SK-N-SH (cell line): ENCODE measurements at regions not wholly inside any gene's neighbourhood (a gene's known extent, or its start where the extent isn't known, plus 50 kb on each side); places are given as distances from the start of the nearest gene placed in this dataset.

Experiments used
- CTCF ChIA-PET: fragments of 300-600, 350-600 bp; formaldehyde crosslinking; extraction: SDS; loops from one replicate; lab custom pipeline; 2021; lab: Yijun Ruan, JAX
- POLR2A ChIA-PET: fragments of 350-600 bp; sonication (Branson Sonifier 250); formaldehyde crosslinking; extraction: SDS; loops from one replicate; lab custom pipeline; 2020; ENCODE audit warnings: antibody characterized with exemption, inconsistent platforms; lab: Yijun Ruan, JAX
- DNase-seq: peaks from one replicate; pipeline ENCODE4 v3.0.0; 2012
- H2AFZ ChIP-seq: fragments of 200-600 bp; sonication (generic); 2 replicates; pipeline ENCODE4 v1.8.1; 2016; ENCODE audit warnings: antibody characterized with exemption, mild to moderate bottlenecking, low read depth
- H3F3A ChIP-seq: fragments of 200-600 bp; sonication (generic); replicated peaks from 2 replicates; pipeline ENCODE3; 2016; ENCODE audit warnings: antibody characterized with exemption, mild to moderate bottlenecking; ENCODE audit not compliant: insufficient read depth
- H3K27ac ChIP-seq, 2 experiments: fragments of 200-500 bp in 1 of 2; fragments of 200-600 bp in 1 of 2; sonication (Bioruptor generic) in 1 of 2; sonication (generic), shearing (Covaris generic) in 1 of 2; 2 replicates each; pipeline versions ENCODE4 v1.5.1 to v1.6.1; 2014 to 2016; ENCODE audit warnings: low read depth in 2 of 2, inconsistent platforms in 1 of 2, low read length in 1 of 2, mild to moderate bottlenecking in 1 of 2, mixed read lengths in 1 of 2
- H3K27me3 ChIP-seq: fragments of 200-600 bp; sonication (generic), shearing (Covaris generic); 2 replicates; pipeline ENCODE4 v1.6.1; 2016; ENCODE audit warnings: mixed run types; ENCODE audit not compliant: insufficient read depth
- H3K36me3 ChIP-seq, 2 experiments: fragments of 200-500 bp in 1 of 2; fragments of 200-600 bp in 1 of 2; sonication (Bioruptor generic) in 1 of 2; sonication (generic) in 1 of 2; replicated peaks in 1 of 2; 2 replicates each; pipeline versions ENCODE3 to v1.5.1; 2014 to 2016; ENCODE audit warnings: low read length in 1 of 2, mild to moderate bottlenecking in 1 of 2; ENCODE audit not compliant: insufficient read depth in 2 of 2, control insufficient read depth in 1 of 2
- H3K4me1 ChIP-seq, 2 experiments: fragments of 200-500 bp in 1 of 2; fragments of 200-600 bp in 1 of 2; sonication (Bioruptor generic) in 1 of 2; sonication (generic), shearing (Covaris generic) in 1 of 2; 2 replicates each; pipeline versions ENCODE4 v1.5.1 to v1.6.1; 2014 to 2016; ENCODE audit warnings: low read depth in 1 of 2, low read length in 1 of 2, mixed run types in 1 of 2; ENCODE audit not compliant: insufficient read depth in 2 of 2, control insufficient read depth in 1 of 2
- H3K4me2 ChIP-seq: fragments of 200-600 bp; sonication (generic), shearing (Covaris generic); 2 replicates; pipeline ENCODE4 v1.6.1; 2017; ENCODE audit warnings: mixed run types
- H3K4me3 ChIP-seq, 2 experiments: fragments of 200-500 bp in 1 of 2; fragments of 200-600 bp in 1 of 2; sonication (Bioruptor generic) in 1 of 2; sonication (generic), shearing (Covaris generic) in 1 of 2; 2 replicates each; pipeline versions ENCODE4 v1.5.1 to v1.8.1; 2014 to 2016; ENCODE audit warnings: low read depth in 2 of 2, inconsistent platforms in 1 of 2, low read length in 1 of 2, mild to moderate bottlenecking in 1 of 2, mixed read lengths in 1 of 2, moderate library complexity in 1 of 2
- H3K79me2 ChIP-seq: fragments of 200-600 bp; sonication (generic); 2 replicates; pipeline ENCODE4 v1.8.1; 2017; ENCODE audit warnings: mild to moderate bottlenecking; ENCODE audit not compliant: insufficient read depth
- H3K9ac ChIP-seq: fragments of 200-600 bp; sonication (generic); 2 replicates; pipeline ENCODE4 v1.6.1; 2017; ENCODE audit warnings: mixed run types
- H3K9me2 ChIP-seq: fragments of 200-600 bp; sonication (generic); 2 replicates; pipeline ENCODE4 v1.6.1; 2017; ENCODE audit warnings: mixed run types
- H3K9me3 ChIP-seq: fragments of 200-600 bp; sonication (generic); 2 replicates; pipeline ENCODE4 v1.6.1; 2017; ENCODE audit warnings: mixed run types, mild to moderate bottlenecking, moderate library complexity
- H4K20me1 ChIP-seq: fragments of 200-600 bp; sonication (generic); 2 replicates; pipeline ENCODE4 v1.6.1; 2017; ENCODE audit warnings: mild to moderate bottlenecking, mixed run types; ENCODE audit not compliant: insufficient read depth
- EP300 ChIP-seq, 2 experiments: IDR thresholded peaks; 2 replicates each; pipeline versions ENCODE4 v1.4.0 to v1.6.1; 2012; ENCODE audit warnings: borderline replicate concordance in 1 of 2, low read depth in 1 of 2, low read length in 1 of 2
- RCOR1 ChIP-seq: fragments of 150-350 bp; IDR thresholded peaks from 2 replicates; pipeline ENCODE4 v1.6.1; 2017; ENCODE audit warnings: antibody characterized with exemption, low read length
- SIN3A ChIP-seq: IDR thresholded peaks from 2 replicates; pipeline ENCODE4 v1.6.1; 2012; ENCODE audit warnings: low read depth, mild to moderate bottlenecking, low read length, moderate library complexity, borderline replicate concordance
- SMC3 ChIP-seq: IDR thresholded peaks from 2 replicates; pipeline ENCODE4 v1.6.1; 2012; ENCODE audit warnings: low read depth, low read length, improper control_type of control experiment
- USF2 ChIP-seq: fragments of 150-350 bp; IDR thresholded peaks from 2 replicates; pipeline ENCODE4 v1.6.1; 2017; ENCODE audit warnings: antibody characterized with exemption, low read length, low read depth, borderline replicate concordance
- WGBS: methylation state at CpG from one replicate; pipeline ENCODE4 v1.1.6; 2017; ENCODE audit warnings: low lambda C conversion rate; 5-methylcytosine and 5-hydroxymethylcytosine counted together
- TF ChIP-seq, protein P1 (sequence below): IDR thresholded peaks from 2 replicates; pipeline ENCODE4 v1.4.0; 2012; ENCODE audit warnings: low read depth, borderline replicate concordance
- TF ChIP-seq, protein P2 (sequence below): fragments of 200-600 bp; sonication (generic); IDR thresholded peaks from 2 replicates; pipeline ENCODE4 v1.6.1; 2017; ENCODE audit warnings: antibody characterized with exemption, mild to moderate bottlenecking, moderate library complexity

GRCh38 chr1:106962591-106962990 lies 93.9 kb upstream of the PRMT6 start:
- Histone ChIP-seq H3K27ac (no peak overlapping the region), H2AFZ (no peak overlapping the region), H3K4me2 (no peak overlapping the region), H3K4me3 (no peak overlapping the region), H3K9ac (no peak overlapping the region), H3K4me1 (no peaks in the 10 kb centered on the region), H3K9me2 (no peaks in the 10 kb centered on the region), H3K9me3 (no peaks in the 10 kb centered on the region), H3K79me2 (no peaks in the 10 kb centered on the region), H3K27me3 (no peaks in the 10 kb centered on the region), H3K36me3 (no peaks in the 10 kb centered on the region), H3F3A (no peaks in the 10 kb centered on the region), H4K20me1 (no peaks in the 10 kb centered on the region)
- ChIA-PET CTCF (interaction anchor here (1.4 kb wide), 1 partner anchor 13 kb away, joined by 4 read pairs; no protein-coding TSS in a partner anchor), POLR2A (no interaction called here)
- no peak for DNase-seq
- 37% methylated on average over 3 of the region's 3 CpGs for WGBS
- TF ChIP-seq SMC3, result no peak
- TF ChIP-seq, protein P1, sequence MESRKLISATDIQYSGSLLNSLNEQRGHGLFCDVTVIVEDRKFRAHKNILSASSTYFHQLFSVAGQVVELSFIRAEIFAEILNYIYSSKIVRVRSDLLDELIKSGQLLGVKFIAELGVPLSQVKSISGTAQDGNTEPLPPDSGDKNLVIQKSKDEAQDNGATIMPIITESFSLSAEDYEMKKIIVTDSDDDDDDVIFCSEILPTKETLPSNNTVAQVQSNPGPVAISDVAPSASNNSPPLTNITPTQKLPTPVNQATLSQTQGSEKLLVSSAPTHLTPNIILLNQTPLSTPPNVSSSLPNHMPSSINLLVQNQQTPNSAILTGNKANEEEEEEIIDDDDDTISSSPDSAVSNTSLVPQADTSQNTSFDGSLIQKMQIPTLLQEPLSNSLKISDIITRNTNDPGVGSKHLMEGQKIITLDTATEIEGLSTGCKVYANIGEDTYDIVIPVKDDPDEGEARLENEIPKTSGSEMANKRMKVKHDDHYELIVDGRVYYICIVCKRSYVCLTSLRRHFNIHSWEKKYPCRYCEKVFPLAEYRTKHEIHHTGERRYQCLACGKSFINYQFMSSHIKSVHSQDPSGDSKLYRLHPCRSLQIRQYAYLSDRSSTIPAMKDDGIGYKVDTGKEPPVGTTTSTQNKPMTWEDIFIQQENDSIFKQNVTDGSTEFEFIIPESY, result no peak
- TF ChIP-seq RCOR1, result no peak
- TF ChIP-seq, protein P2, sequence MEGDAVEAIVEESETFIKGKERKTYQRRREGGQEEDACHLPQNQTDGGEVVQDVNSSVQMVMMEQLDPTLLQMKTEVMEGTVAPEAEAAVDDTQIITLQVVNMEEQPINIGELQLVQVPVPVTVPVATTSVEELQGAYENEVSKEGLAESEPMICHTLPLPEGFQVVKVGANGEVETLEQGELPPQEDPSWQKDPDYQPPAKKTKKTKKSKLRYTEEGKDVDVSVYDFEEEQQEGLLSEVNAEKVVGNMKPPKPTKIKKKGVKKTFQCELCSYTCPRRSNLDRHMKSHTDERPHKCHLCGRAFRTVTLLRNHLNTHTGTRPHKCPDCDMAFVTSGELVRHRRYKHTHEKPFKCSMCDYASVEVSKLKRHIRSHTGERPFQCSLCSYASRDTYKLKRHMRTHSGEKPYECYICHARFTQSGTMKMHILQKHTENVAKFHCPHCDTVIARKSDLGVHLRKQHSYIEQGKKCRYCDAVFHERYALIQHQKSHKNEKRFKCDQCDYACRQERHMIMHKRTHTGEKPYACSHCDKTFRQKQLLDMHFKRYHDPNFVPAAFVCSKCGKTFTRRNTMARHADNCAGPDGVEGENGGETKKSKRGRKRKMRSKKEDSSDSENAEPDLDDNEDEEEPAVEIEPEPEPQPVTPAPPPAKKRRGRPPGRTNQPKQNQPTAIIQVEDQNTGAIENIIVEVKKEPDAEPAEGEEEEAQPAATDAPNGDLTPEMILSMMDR, result no peak
- TF ChIP-seq EP300 (IDR thresholded peaks at IDR 0.05; ENCODE audit: borderline replicate concordance in 1 of 2, low read depth in 1 of 2, low read length in 1 of 2), result no peak

DNA sequence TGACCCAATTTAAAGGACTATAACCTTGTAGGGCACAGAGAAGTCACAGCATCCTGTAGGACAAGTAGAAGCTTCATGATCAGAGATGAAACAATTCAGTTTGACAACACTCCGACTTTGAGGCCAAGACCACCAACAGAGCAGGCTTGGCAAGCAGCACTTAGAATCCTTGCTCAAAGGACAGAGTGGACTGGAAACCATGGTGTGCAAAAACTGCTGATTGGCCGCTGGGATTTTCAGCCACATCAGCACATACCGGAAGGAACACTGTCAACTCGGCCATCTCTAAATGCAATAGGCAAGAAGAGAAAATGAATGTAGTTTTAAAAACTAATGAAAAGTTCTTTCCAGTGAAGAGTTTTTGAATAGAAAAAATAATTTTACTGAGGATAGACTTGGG lies 92.0 kb upstream of the PRMT6 start:
- Histone ChIP-seq H3K9me3 (no peaks in the 10 kb centered on the region), H3K36me3 (no peaks in the 10 kb centered on the region), H4K20me1 (no peaks in the 10 kb centered on the region), H3K79me2 (no peaks in the 10 kb centered on the region), H3F3A (no peaks in the 10 kb centered on the region), H3K4me3 (no peak overlapping the region), H2AFZ (no peak overlapping the region), H3K27ac (no peak overlapping the region), H3K4me2 (no peak overlapping the region), H3K4me1 (no peaks in the 10 kb centered on the region), H3K27me3 (no peaks in the 10 kb centered on the region), H3K9ac (no peak overlapping the region), H3K9me2 (no peaks in the 10 kb centered on the region)
- POLR2A ChIA-PET, result no interaction called here
- CTCF ChIA-PET, result no interaction called here
- TF ChIP-seq SIN3A (no peak), USF2 (no peak), RCOR1 (no peak), EP300 (IDR thresholded peaks at IDR 0.05; ENCODE audit: borderline replicate concordance in 1 of 2, low read depth in 1 of 2, low read length in 1 of 2) (no peak)
- 56% methylated on average over 4 of the region's 4 CpGs for WGBS
- DNase-seq, result no peak
